NB4 (cell line): ENCODE measurements at regions not wholly inside any gene's neighbourhood (a gene's known extent, or its start where the extent isn't known, plus 50 kb on each side); places are given as distances from the start of the nearest gene placed in this dataset.

ENCODE experiments used
- CTCF ChIP-seq: IDR thresholded peaks from one replicate; pipeline ENCODE4 v1.5.1; 2012; ENCODE audit warnings: low read depth, low read length
- MAX ChIP-seq: IDR thresholded peaks from 2 replicates; pipeline ENCODE4 v1.6.1; 2011; ENCODE audit warnings: low read depth, low read length
- MYC ChIP-seq: IDR thresholded peaks from 2 replicates; pipeline ENCODE4 v1.6.1; 2011; ENCODE audit warnings: low read depth, low read length
- POLR2A ChIP-seq: IDR thresholded peaks from 2 replicates; pipeline ENCODE4 v1.6.1; 2011; ENCODE audit warnings: mild to moderate bottlenecking; ENCODE audit not compliant: insufficient read length; ENCODE audit errors: extremely low read depth

- no peak for TF ChIP-seq CTCF
- TF ChIP-seq POLR2A = no peak
- TF ChIP-seq MAX = no peak
- TF ChIP-seq MYC = no peak
These were observed 409.2 kb upstream of the FGF13 start for GRCh38 chrX:139120760-139121159.
